Pancreas (tissue), 10 donors: ENCODE measurements at regions not wholly inside any gene's neighbourhood (a gene's known extent, or its start where the extent isn't known, plus 50 kb on each side); places are given as distances from the start of the nearest gene placed in this dataset.

Source experiments
- ATAC-seq, 4 donors: fragments of 200-7000 bp; cut with Tn5 transposase; one replicate each; pipeline versions ENCODE4 v1.8.0 to v1.9.1; 2020; ENCODE audit warnings: mild to moderate bottlenecking in 4 of 4, moderate library complexity in 4 of 4
- DNase-seq, 6 donors: peaks; one replicate each; pipeline ENCODE4 v3.0.0-alpha.2; 2020
- FAIRE-seq: peaks from 2 replicates; lab custom pipeline; 2012; peaks lifted over from hg19 to GRCh38; lab: Jason Lieb, UNC
- H3K27ac ChIP-seq, 4 donors: fragments of 200-600 bp; sonication (generic); 1 replicate in 3 of 4; 2 replicates in 1 of 4; pipeline versions ENCODE4 v1.5.0 to v1.8.0; 2020
- H3K27me3 ChIP-seq, 4 donors: fragments of 200-600 bp; one replicate each; pipeline ENCODE4 v1.8.0; 2021
- H3K36me3 ChIP-seq, 3 donors: fragments of 200-600 bp; sonication (generic) in 1 of 3; one replicate each; pipeline versions ENCODE4 v1.5.0 to v1.8.0; 2020 to 2021
- H3K4me1 ChIP-seq, 3 donors: fragments of 200-600 bp; one replicate each; pipeline ENCODE4 v1.8.0; 2021
- H3K4me3 ChIP-seq, 4 donors: fragments of 200-600 bp; sonication (generic) in 2 of 4; one replicate each; pipeline versions ENCODE4 v1.5.0 to v1.8.0; 2020 to 2021
- H3K9me3 ChIP-seq, 4 donors: fragments of 200-600 bp; one replicate each; pipeline ENCODE4 v1.8.0; 2021
- CTCF ChIP-seq, 4 donors: fragments of 200-600 bp; sonication (generic) in 3 of 4; IDR thresholded peaks; one replicate each; pipeline versions ENCODE4 v1.5.0 to v1.8.0; 2021; ENCODE audit warnings: antibody characterized with exemption in 4 of 4
- WGBS, 2 donors: extraction: QIAGEN DNeasy Blood & Tissue Kit; methylation state at CpG; one replicate each; pipeline ENCODE4 v1.1.7; 2013; 5-methylcytosine and 5-hydroxymethylcytosine counted together
- intact Hi-C, 3 donors: fragments of 100-400 bp; cut with DNase I; formaldehyde crosslinking; loops; one replicate each; pipeline versions ENCODE4 v1.11.1 to v1.14.2; 2022
- donor health status: healthy with polysubstance abuse.
- donor health status: DM: no; HTN: no; CAD: no; lungs with moderate emphysema.
- donor health status: DM: no; HTN: no; CAD: no.
- donor health status: control.
- donor health status: control.
- donor health status: Bipolar disorder and iron deficiency.
- donor health status: DM: yes; HTN: yes; CAD: no.
- donor health status: DM: no; HTN: no; CAD: no.
- donor health status: DM: no; HTN: no; CAD: no.
- donor health status: DM: yes; HTN: yes; CAD: no.

GRCh38 chr12:3405821-3406220, 85.2 kb upstream of the PRMT8 start:
- WGBS, 2 donors = 75 to 92% methylated on average over 1 of the region's 1 CpG
- H3K36me3 ChIP-seq = no peaks in the 10 kb centered on the region
- no peaks in the 10 kb centered on the region for H3K9me3 ChIP-seq
- TF ChIP-seq CTCF (IDR thresholded peaks at IDR 0.05) = no peak
- no peak for FAIRE-seq
- no peak overlapping the region for H3K27ac ChIP-seq
- intact Hi-C loops = no loop called here
- H3K4me1 ChIP-seq = no peaks in the 10 kb centered on the region
- DNase-seq = no peak
- no peaks in the 10 kb centered on the region for H3K27me3 ChIP-seq
- no peak for ATAC-seq
- H3K4me3 ChIP-seq = no peak overlapping the region

GRCh38 chr12:3407723-3408122, 83.3 kb upstream of the PRMT8 start:
- DNase-seq (no peak), ATAC-seq (no peak), FAIRE-seq (no peak)
- 96 to 97% methylated on average over 1 of the region's 1 CpG for WGBS, 2 donors
- Histone ChIP-seq H3K27me3 (no peaks in the 10 kb centered on the region), H3K27ac (no peak overlapping the region), H3K4me3 (no peak overlapping the region), H3K36me3 (no peaks in the 10 kb centered on the region), H3K9me3 (no peaks in the 10 kb centered on the region), H3K4me1 (no peaks in the 10 kb centered on the region)
- TF ChIP-seq CTCF (IDR thresholded peaks at IDR 0.05) = no peak
- intact Hi-C loops = no loop called here

GRCh38 chr12:3409662-3410061, 81.3 kb upstream of the PRMT8 start:
- WGBS, 2 donors = 92 to 94% methylated on average over 2 of the region's 2 CpGs
- H3K27me3 ChIP-seq = no peaks in the 10 kb centered on the region
- DNase-seq (no peak), FAIRE-seq (no peak), ATAC-seq (no peak)
- H3K4me1 ChIP-seq = no peaks in the 10 kb centered on the region
- intact Hi-C loops = no loop called here
- no peaks in the 10 kb centered on the region for H3K36me3 ChIP-seq
- H3K4me3 ChIP-seq = no peak overlapping the region
- no peak for TF ChIP-seq CTCF (IDR thresholded peaks at IDR 0.05)
- no peaks in the 10 kb centered on the region for H3K9me3 ChIP-seq
- no peak overlapping the region for H3K27ac ChIP-seq

GRCh38 chr12:3416159-3416558, 74.8 kb upstream of the PRMT8 start:
- TF ChIP-seq CTCF (IDR thresholded peaks at IDR 0.05) = no peak
- FAIRE-seq = no peak
- intact Hi-C loops = no loop called here

GRCh38 chr12:3416670-3417069, 74.3 kb upstream of the PRMT8 start:
- DNase-seq (no peak), ATAC-seq (peak; percentile 39 to 78 (median 60)), FAIRE-seq (no peak)
- 33 to 40% methylated on average over 1 of the region's 1 CpG for WGBS, 2 donors
- H3K36me3 ChIP-seq = no peaks in the 10 kb centered on the region
- intact Hi-C loops = no loop called here
- TF ChIP-seq CTCF (IDR thresholded peaks at IDR 0.05) = no peak
- H3K4me1 ChIP-seq = peaks cover 6 to 20% (median 10%) of the 10 kb centered on the region in 3 donors
- no peaks in the 10 kb centered on the region for H3K9me3 ChIP-seq
- peak overlapping the region in 1 of 4 donors; percentile 33 for H3K27ac ChIP-seq
- H3K27me3 ChIP-seq = no peaks in the 10 kb centered on the region
- no peak overlapping the region for H3K4me3 ChIP-seq

More at GRCh38 chr12:3416159-3416558, 74.8 kb upstream of the PRMT8 start:
- Histone ChIP-seq H3K4me3 (no peak overlapping the region), H3K9me3 (no peaks in the 10 kb centered on the region), H3K27ac (peak overlapping the region in 1 of 4 donors; percentile 33), H3K4me1 (peaks cover 6 to 20% (median 10%) of the 10 kb centered on the region in 3 donors), H3K27me3 (no peaks in the 10 kb centered on the region), H3K36me3 (no peaks in the 10 kb centered on the region)
- no peak for ATAC-seq
- DNase-seq = no peak
- 88 to 90% methylated on average over 1 of the region's 1 CpG for WGBS, 2 donors
